Endodermal cell (in vitro differentiated cells): ENCODE measurements at regions not wholly inside any gene's neighbourhood (a gene's known extent, or its start where the extent isn't known, plus 50 kb on each side); places are given as distances from the start of the nearest gene placed in this dataset.

Experiments
- DNase-seq: peaks from one replicate; pipeline ENCODE4 v3.0.0-alpha.2; 2017
- H3K27ac ChIP-seq: 2 replicates; pipeline ENCODE4 v1.5.1; 2013; ENCODE audit warnings: mild to moderate bottlenecking, low read depth, low read length, moderate library complexity
- H3K27me3 ChIP-seq: 2 replicates; pipeline ENCODE4 v1.6.1; 2013; ENCODE audit warnings: mild to moderate bottlenecking, low read length, moderate library complexity; ENCODE audit not compliant: insufficient read depth, control insufficient read depth, poor library complexity, severe bottlenecking
- H3K36me3 ChIP-seq: 2 replicates; pipeline ENCODE4 v1.7.0; 2013; ENCODE audit warnings: mild to moderate bottlenecking, low read length, moderate library complexity; ENCODE audit not compliant: control insufficient read depth, insufficient read depth
- H3K4me1 ChIP-seq: one replicate; pipeline ENCODE4 v1.7.0; 2013; ENCODE audit warnings: low read length; ENCODE audit not compliant: control insufficient read depth, insufficient read depth
- H3K4me3 ChIP-seq: 2 replicates; pipeline ENCODE4 v1.5.1; 2013; ENCODE audit warnings: mild to moderate bottlenecking, low read length, moderate library complexity
- H3K9ac ChIP-seq: 2 replicates; pipeline ENCODE4 v1.6.1; 2013; ENCODE audit warnings: mild to moderate bottlenecking, low read length, moderate library complexity; ENCODE audit not compliant: poor library complexity, severe bottlenecking; ENCODE audit errors: extremely low read depth
- H3K9me3 ChIP-seq: 2 replicates; pipeline ENCODE4 v1.6.1; 2013; ENCODE audit warnings: mild to moderate bottlenecking, low read length, moderate library complexity; ENCODE audit not compliant: control insufficient read depth
- H3K27ac Mint-ChIP-seq: 2 replicates; pipeline ENCODE4 v1.8.0; 2020; ENCODE audit warnings: mixed read lengths
- H3K27me3 Mint-ChIP-seq: 2 replicates; pipeline ENCODE4 v1.8.0; 2021; ENCODE audit warnings: mild to moderate bottlenecking, mixed read lengths; ENCODE audit not compliant: insufficient read depth
- H3K36me3 Mint-ChIP-seq: 2 replicates; pipeline ENCODE4 v1.8.0; 2020; ENCODE audit warnings: low read depth, mixed read lengths
- H3K4me1 Mint-ChIP-seq: 2 replicates; pipeline ENCODE4 v1.8.0; 2020; ENCODE audit warnings: mixed read lengths
- H3K4me3 Mint-ChIP-seq: 2 replicates; pipeline ENCODE4 v1.8.0; 2020; ENCODE audit warnings: mild to moderate bottlenecking, moderate library complexity, mixed read lengths
- H3K9me3 Mint-ChIP-seq: 2 replicates; pipeline ENCODE4 v1.8.0; 2020; ENCODE audit warnings: mild to moderate bottlenecking, mixed read lengths
- WGBS, 2 experiments: methylation state at CpG; one replicate each; pipeline versions ENCODE4 v1.1.5 to v1.1.7; 2013; ENCODE audit warnings: missing lambda C conversion rate in 2 of 2, mixed read lengths in 1 of 2; ENCODE audit not compliant: insufficient coverage in 1 of 2, insufficient read length in 1 of 2; 5-methylcytosine and 5-hydroxymethylcytosine counted together
- TF ChIP-seq, protein P1 (sequence below): fragments of 200-600 bp; sonication (generic); conservative IDR thresholded peaks from 2 replicates; pipeline ENCODE4 v1.5.0; 2021; ENCODE audit warnings: antibody characterized with exemption, mild to moderate bottlenecking

DNA sequence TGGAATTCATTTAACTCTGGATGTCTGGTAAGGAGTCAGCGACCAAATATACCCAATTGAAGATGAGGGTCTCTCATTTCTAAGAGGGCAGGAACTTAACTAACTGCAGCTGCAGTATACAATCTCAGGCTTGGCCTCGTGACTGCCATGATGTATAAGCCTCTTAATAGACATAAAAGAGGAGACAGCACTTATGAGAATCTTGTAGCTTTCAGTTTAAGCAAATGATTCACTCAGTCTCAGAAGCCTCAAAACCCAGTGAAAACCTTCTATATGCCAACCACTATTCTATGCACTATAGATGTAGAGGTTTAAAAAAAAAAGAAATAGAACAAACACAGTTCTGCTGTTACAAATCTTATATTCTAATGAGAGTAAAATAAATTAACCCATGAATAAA is 513.9 kb downstream of the TBL1XR1 start:
- H3K36me3 Mint-ChIP-seq = peaks cover 3% of the 10 kb centered on the region
- H3K27me3 Mint-ChIP-seq = no peaks in the 10 kb centered on the region
- Histone ChIP-seq H3K27ac (no peak overlapping the region), H3K4me3 (no peak overlapping the region), H3K27me3 (no peaks in the 10 kb centered on the region), H3K9ac (no peak overlapping the region), H3K4me1 (no peaks in the 10 kb centered on the region), H3K36me3 (no peaks in the 10 kb centered on the region), H3K9me3 (peaks cover 18% of the 10 kb centered on the region)
- no peaks in the 10 kb centered on the region for H3K4me1 Mint-ChIP-seq
- peaks cover 30% of the 10 kb centered on the region for H3K9me3 Mint-ChIP-seq
- no peak overlapping the region for H3K27ac Mint-ChIP-seq
- no peak overlapping the region for H3K4me3 Mint-ChIP-seq
- WGBS, 2 experiments = 88 to 100% methylated on average over 1 to 2 of the region's 2 CpGs
- no peak for DNase-seq
- TF ChIP-seq, protein P1, sequence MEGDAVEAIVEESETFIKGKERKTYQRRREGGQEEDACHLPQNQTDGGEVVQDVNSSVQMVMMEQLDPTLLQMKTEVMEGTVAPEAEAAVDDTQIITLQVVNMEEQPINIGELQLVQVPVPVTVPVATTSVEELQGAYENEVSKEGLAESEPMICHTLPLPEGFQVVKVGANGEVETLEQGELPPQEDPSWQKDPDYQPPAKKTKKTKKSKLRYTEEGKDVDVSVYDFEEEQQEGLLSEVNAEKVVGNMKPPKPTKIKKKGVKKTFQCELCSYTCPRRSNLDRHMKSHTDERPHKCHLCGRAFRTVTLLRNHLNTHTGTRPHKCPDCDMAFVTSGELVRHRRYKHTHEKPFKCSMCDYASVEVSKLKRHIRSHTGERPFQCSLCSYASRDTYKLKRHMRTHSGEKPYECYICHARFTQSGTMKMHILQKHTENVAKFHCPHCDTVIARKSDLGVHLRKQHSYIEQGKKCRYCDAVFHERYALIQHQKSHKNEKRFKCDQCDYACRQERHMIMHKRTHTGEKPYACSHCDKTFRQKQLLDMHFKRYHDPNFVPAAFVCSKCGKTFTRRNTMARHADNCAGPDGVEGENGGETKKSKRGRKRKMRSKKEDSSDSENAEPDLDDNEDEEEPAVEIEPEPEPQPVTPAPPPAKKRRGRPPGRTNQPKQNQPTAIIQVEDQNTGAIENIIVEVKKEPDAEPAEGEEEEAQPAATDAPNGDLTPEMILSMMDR = no peak

DNA sequence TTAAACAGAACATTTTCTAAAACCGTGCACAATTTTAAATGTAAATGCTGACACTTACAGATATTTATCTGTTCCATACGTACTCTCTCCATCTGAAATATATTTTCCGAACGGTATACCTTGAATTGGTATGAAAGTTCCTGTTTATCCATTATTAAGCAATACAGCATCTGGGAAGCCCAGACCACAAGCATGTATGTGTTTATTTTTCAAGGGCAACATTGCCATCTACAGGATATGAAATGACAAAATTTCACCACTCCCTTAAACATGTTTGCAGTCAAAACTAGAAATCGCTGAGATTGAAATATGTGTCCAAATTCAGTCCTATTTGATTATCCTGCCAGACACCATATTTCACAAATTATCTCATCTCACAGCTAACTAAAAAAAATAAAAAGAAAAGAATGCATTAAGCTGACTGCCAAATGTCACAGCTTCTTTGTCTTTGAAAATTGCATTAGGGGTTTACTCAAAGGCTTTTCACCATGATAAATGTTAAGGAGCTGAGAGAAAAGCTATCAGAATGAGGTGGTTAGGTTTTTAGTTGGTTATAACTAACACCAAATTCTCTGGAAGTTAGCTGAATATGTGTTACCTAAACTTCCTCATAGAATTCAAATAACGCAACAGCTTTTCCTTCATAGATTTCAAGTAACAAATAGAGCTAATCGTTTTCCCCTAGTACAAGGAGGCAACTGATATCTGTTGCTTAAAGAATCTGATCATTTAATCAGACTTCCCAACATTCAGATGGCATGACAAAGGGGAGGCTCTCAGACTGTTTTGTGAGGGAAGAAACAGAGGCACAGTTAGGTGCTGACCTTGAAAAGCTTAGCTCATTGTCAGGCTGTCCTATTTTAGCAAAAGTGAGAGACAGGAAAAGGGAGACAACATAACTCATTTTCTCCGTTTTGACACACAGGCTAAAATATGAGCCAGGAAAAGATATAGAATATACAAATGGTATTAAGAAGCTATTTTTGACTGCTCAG is 533.1 kb downstream of the TBL1XR1 start:
- WGBS, 2 experiments = 48 to 53% methylated on average over 8 of the region's 8 CpGs
- H3K27me3 Mint-ChIP-seq = no peaks in the 10 kb centered on the region
- Histone ChIP-seq H3K9ac (peak overlapping the region; percentile 7), H3K4me3 (peak overlapping the region; percentile 13), H3K27ac (peak overlapping the region; percentile 77), H3K27me3 (no peaks in the 10 kb centered on the region), H3K4me1 (peaks cover 12% of the 10 kb centered on the region), H3K36me3 (no peaks in the 10 kb centered on the region), H3K9me3 (peaks cover 34% of the 10 kb centered on the region)
- DNase-seq = no peak
- H3K4me3 Mint-ChIP-seq = no peak overlapping the region
- peaks cover 28% of the 10 kb centered on the region for H3K4me1 Mint-ChIP-seq
- peak overlapping the region; percentile 94 for H3K27ac Mint-ChIP-seq
- H3K36me3 Mint-ChIP-seq = peaks cover 6% of the 10 kb centered on the region
- H3K9me3 Mint-ChIP-seq = peaks cover 13% of the 10 kb centered on the region
- TF ChIP-seq, protein P1 = peak; percentile 68

DNA sequence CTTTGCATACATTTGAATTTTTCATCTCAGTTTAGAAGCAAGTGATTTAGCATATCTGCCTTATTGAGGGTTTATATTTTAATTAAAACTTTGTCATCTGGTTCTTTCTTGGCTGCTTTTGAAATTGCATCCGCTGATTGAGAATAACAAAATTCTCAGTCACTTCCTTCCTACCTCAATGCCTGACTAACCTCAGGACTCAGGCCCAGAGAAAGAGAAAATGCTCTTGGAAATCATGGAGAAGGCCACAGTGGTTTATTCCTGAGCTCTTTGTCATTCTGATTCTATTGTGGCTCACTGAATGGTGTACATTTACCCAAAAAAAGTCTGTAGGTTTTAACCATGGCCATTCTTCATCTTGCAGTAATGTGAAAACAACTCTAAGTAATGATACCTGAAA is 533.9 kb downstream of the TBL1XR1 start:
- Histone ChIP-seq H3K9me3 (peaks cover 27% of the 10 kb centered on the region), H3K4me3 (no peak overlapping the region), H3K36me3 (no peaks in the 10 kb centered on the region), H3K27ac (peak overlapping the region; percentile 36), H3K9ac (no peak overlapping the region), H3K27me3 (no peaks in the 10 kb centered on the region), H3K4me1 (peaks cover 12% of the 10 kb centered on the region)
- DNase-seq = no peak
- Mint-ChIP-seq H3K4me1 (peaks cover 28% of the 10 kb centered on the region), H3K27ac (peak overlapping the region; percentile 94), H3K4me3 (no peak overlapping the region), H3K27me3 (no peaks in the 10 kb centered on the region), H3K36me3 (peaks cover 6% of the 10 kb centered on the region), H3K9me3 (peaks cover 7% of the 10 kb centered on the region)
- TF ChIP-seq, protein P1 = no peak
- 76% methylated on average over 1 of the region's 1 CpG; no CpG with 5 or more reads in 1 of the 2 experiments for WGBS, 2 experiments
